ENCODE measurements at regions not wholly inside any gene's neighbourhood (a gene's known extent, or its start where the extent isn't known, plus 50 kb on each side); places are given as distances from the start of the nearest gene placed in this dataset.

DNA sequence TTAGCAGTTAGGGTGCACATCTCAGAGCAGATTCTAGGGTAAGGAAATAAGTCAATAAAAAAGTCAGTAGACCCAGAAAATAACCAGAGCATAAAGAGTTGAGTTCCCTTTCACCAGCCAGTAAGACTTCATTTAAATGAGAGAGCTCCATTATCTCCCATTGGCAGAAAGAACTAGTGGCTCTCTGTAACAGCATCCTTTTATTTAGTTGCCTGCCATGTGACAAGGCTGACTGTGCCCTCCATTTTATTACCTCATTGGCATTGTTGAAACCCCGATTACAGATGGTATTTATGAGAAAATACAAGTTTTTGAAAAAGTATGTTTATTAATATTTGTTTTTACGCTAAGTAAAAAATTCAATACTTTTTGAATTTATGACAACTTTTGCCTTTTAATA is 859.5 kb upstream of the NDST4 start:
- TF ChIP-seq POLR2A (IDR thresholded peaks at IDR 0.05): no peak
- TF ChIP-seq EP300 (IDR thresholded peaks at IDR 0.05): no peak

All from tibial nerve (tissue), 3 donors.